Cardiac fibroblast (primary cell): ENCODE measurements at regions not wholly inside any gene's neighbourhood (a gene's known extent, or its start where the extent isn't known, plus 50 kb on each side); places are given as distances from the start of the nearest gene placed in this dataset.

Experiments
- DNase-seq, 2 donors: peaks; one replicate each; pipeline versions ENCODE4 v3.0.0 to v3.0.0-alpha.2; 2010; ENCODE audit warnings: low read depth in 2 of 2
- H3K4me3 ChIP-seq, 2 donors: replicated peaks in 1 of 2; 1 replicate in 1 of 2; 2 replicates in 1 of 2; pipeline ENCODE4 v1.5.1; 2011; ENCODE audit warnings: low read depth in 2 of 2, low read length in 2 of 2, mild to moderate bottlenecking in 2 of 2, moderate library complexity in 1 of 2
- TF ChIP-seq, protein P1 (sequence below): IDR thresholded peaks from one replicate; pipeline ENCODE4 v1.5.1; 2011; ENCODE audit warnings: low read depth, mild to moderate bottlenecking, low read length, inconsistent platforms

DNA sequence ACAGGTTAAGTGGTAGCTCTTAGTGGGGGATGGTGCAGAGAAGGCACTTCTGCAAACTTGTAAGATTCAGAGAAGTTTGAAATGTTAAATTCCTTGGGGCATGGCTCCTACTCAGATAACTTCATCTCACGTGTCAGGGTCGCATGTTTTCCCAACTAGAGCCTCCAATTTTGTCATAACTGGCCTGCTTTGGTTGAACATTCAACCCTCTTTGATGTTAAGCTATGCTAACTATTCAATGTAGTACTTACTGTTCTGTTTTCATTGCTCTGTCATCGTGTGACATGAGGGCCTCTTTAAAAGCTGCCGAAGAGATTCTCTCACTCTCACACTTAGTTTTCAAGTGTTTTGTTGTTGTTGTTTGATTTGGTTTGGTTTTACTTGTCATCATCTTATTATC lies 280.8 kb downstream of the CDH11 start:
- TF ChIP-seq, protein P1, sequence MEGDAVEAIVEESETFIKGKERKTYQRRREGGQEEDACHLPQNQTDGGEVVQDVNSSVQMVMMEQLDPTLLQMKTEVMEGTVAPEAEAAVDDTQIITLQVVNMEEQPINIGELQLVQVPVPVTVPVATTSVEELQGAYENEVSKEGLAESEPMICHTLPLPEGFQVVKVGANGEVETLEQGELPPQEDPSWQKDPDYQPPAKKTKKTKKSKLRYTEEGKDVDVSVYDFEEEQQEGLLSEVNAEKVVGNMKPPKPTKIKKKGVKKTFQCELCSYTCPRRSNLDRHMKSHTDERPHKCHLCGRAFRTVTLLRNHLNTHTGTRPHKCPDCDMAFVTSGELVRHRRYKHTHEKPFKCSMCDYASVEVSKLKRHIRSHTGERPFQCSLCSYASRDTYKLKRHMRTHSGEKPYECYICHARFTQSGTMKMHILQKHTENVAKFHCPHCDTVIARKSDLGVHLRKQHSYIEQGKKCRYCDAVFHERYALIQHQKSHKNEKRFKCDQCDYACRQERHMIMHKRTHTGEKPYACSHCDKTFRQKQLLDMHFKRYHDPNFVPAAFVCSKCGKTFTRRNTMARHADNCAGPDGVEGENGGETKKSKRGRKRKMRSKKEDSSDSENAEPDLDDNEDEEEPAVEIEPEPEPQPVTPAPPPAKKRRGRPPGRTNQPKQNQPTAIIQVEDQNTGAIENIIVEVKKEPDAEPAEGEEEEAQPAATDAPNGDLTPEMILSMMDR, result no peak
- peak in 1 of 2 donors; percentile 26 for DNase-seq
- H3K4me3 ChIP-seq, result no peak overlapping the region

DNA sequence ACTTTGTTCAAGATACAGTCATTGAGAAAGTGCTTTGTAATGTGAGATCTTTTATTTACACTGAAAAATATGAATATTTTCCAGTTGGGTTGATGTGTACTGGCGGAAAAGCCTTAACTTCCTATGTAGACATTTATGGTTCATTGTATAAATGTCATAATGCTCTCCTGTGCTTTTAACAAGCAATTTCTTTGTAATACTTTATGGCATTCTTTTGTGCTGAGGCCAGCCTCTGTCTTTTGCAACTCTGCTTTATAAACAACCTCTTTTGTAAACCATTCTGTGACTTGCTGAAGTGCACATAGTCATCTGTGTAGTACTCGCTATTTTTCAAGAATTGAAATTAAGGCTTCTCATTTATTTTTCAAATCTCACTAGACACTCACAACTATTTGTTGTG lies 291.2 kb downstream of the CDH11 start:
- DNase-seq, result peak; percentile 0 to 74
- no peak overlapping the region for H3K4me3 ChIP-seq
- TF ChIP-seq, protein P1, result no peak

DNA sequence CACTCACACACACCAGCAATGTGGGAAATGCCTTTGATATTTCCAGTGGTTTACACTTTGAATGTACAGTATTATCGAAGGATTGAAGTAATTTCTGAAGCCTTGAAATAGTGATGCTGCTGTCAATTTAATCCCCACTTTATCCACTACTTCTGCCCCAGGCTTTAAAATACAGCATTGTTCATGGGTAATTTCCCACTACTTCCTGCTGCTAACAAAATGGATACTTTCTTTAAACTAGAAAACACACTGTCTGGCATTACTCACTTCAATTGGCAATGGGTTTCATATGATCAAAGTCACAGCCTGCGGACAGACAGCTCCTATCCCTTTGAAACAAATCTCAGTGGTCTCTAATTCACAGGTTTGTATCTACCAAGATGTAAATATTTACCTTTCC lies 292.2 kb downstream of the CDH11 start:
- TF ChIP-seq, protein P1, result no peak
- no peak for DNase-seq
- no peak overlapping the region for H3K4me3 ChIP-seq

DNA sequence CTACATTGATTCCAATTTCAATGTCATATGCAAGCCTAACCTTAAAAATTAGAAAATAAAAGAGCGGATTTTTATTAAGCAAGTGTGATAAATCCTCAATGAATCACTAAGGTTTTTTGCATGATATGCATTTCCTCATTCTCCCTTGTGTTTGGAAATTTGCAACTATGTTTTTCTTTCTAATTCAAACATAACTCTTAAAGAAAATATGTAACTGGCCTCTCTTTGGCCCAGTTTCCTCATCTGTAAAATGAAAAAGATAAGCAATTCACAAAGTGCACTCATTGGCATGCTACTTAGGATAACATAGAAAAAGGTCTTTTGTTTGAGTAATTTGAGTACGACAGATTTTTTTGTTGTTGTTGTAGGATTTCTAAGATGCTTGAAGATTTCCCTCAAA lies 295.5 kb downstream of the CDH11 start:
- H3K4me3 ChIP-seq, result no peak overlapping the region
- DNase-seq, result peak; percentile 8 to 71
- TF ChIP-seq, protein P1, result no peak

DNA sequence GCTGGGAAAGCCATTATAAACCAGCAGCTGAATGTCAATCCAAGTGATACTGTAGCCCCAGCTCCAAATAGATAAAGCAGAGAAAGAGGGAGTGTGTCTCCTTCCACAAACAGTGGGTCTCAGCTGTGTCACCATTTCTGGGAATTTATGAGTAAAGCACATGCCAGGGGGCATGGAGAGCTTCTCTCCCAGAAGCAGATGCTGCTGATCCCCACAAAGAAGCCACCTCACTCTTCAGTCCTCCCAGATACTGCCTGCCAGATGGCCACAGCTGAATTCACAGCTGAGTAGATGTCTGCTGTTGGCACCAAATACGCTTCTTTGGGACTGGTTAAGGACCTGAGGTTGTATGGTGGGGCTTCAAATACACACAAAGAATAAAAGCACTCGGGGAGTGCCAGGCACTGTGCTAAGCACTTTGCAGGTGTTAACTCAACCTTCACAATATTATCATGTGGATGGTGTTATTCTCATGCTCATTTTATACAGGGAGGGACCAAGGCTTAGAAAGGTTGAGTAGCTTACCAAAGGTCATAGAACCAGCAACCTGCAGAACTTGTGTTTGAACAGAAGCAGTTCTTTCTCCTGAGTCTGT lies 298.3 kb downstream of the CDH11 start:
- no peak for DNase-seq
- no peak overlapping the region for H3K4me3 ChIP-seq
- TF ChIP-seq, protein P1, result no peak

DNA sequence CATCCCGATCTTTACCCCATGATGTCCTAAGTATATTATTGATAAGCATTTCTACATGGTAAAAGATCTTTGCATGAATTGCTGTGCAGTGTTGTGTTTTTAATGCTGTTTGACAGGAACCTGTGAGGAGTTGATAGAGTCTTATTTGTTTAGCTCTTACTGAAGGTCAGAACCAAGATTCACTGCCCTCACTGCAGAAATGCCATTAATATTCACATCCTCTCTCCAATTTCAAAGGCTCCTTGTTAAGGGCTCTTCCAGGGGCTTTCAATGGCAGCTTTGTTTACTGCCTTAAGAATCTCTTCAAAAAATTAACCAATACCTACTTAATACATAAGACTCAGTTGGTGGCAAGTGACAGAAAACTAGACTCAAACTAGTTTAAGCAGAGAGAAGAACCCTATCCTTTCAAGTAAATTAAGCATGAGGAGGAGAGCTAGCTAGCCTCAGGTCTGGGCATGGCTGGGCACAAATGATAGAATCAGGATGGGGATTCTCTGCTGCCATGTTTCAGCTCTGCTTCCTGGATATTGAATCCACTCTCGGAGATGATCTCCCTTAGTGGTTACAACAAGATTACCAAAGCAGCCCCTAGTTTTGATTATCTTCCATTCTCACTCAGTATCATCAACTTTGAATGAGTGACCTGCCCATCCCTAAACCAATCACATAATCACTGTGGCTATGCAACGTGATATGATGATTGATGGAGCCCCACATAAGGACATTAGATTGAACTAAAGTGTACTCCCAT lies 311.8 kb downstream of the CDH11 start:
- TF ChIP-seq, protein P1, result no peak
- no peak for DNase-seq
- no peak overlapping the region for H3K4me3 ChIP-seq
